Spleen (tissue), 11 donors: ENCODE measurements at regions not wholly inside any gene's neighbourhood (a gene's known extent, or its start where the extent isn't known, plus 50 kb on each side); places are given as distances from the start of the nearest gene placed in this dataset.

Source experiments
- DNase-seq: peaks from one replicate; pipeline ENCODE4 v3.0.0-alpha.2; 2020
- H3K27ac ChIP-seq, 8 donors: fragments of 200-600 bp; sonication (generic) in 7 of 8; 1 replicate in 4 of 8; 2 replicates in 4 of 8; pipeline versions ENCODE4 v1.5.0 to v1.8.0; 2016 to 2021; ENCODE audit warnings: inconsistent platforms in 4 of 8, mild to moderate bottlenecking in 4 of 8, moderate library complexity in 1 of 8
- H3K27me3 ChIP-seq, 7 donors: fragments of 200-600 bp; sonication (generic) in 6 of 7; replicated peaks in 1 of 7; 1 replicate in 4 of 7; 2 replicates in 3 of 7; pipeline versions ENCODE4 v1.5.0 to v1.8.0; 2016 to 2021; ENCODE audit warnings: inconsistent platforms in 3 of 7, mild to moderate bottlenecking in 1 of 7
- H3K36me3 ChIP-seq, 6 donors: fragments of 200-600 bp; sonication (generic) in 5 of 6; 1 replicate in 4 of 6; 2 replicates in 2 of 6; pipeline versions ENCODE4 v1.5.0 to v1.8.0; 2016 to 2021; ENCODE audit warnings: inconsistent platforms in 2 of 6
- H3K4me1 ChIP-seq, 6 donors: fragments of 200-600 bp; sonication (generic) in 5 of 6; 1 replicate in 3 of 6; 2 replicates in 3 of 6; pipeline versions ENCODE4 v1.5.0 to v1.8.0; 2016 to 2021; ENCODE audit warnings: inconsistent platforms in 3 of 6
- H3K4me3 ChIP-seq, 8 donors: fragments of 200-600 bp; sonication (generic) in 7 of 8; 1 replicate in 4 of 8; 2 replicates in 4 of 8; pipeline versions ENCODE4 v1.5.0 to v1.8.0; 2016 to 2021; ENCODE audit warnings: inconsistent platforms in 4 of 8, mild to moderate bottlenecking in 4 of 8, moderate library complexity in 2 of 8
- H3K9me3 ChIP-seq, 8 donors: fragments of 200-600 bp; sonication (generic) in 7 of 8; 1 replicate in 4 of 8; 2 replicates in 4 of 8; pipeline versions ENCODE4 v1.5.0 to v1.8.0; 2016 to 2021; ENCODE audit warnings: inconsistent platforms in 4 of 8
- POLR2A ChIP-seq, 3 donors: fragments of 450-650 bp; IDR thresholded peaks; one replicate each; pipeline ENCODE4 v1.5.1; 2017; ENCODE audit warnings: antibody characterized with exemption in 3 of 3, mild to moderate bottlenecking in 1 of 3
- POLR2AphosphoS5 ChIP-seq, 3 donors: sonication (generic); formaldehyde crosslinking; IDR thresholded peaks; one replicate each; pipeline ENCODE4 v1.5.1; 2017; ENCODE audit warnings: antibody characterized with exemption in 3 of 3
- WGBS, 5 donors: extraction: QIAGEN DNeasy Blood & Tissue Kit in 3 of 5; methylation state at CpG; one replicate each; pipeline versions ENCODE4 v1.1.5 to v1.1.7; 2013 to 2018; 5-methylcytosine and 5-hydroxymethylcytosine counted together
- intact Hi-C: fragments of 100-400 bp; cut with DNase I; formaldehyde crosslinking; loops from one replicate; pipeline ENCODE4 v1.15.0; 2023; ENCODE audit warnings: low total_unique reads
- TF ChIP-seq, protein P1 (sequence below), 11 experiments: fragments of 200-600 bp in 7 of 11; fragments of 450-650 bp in 4 of 11; sonication (generic) in 4 of 11; IDR thresholded peaks in 8 of 11; conservative IDR thresholded peaks in 3 of 11; 1 replicate in 7 of 11; 2 replicates in 4 of 11; pipeline versions ENCODE4 v1.4.0 to v1.8.0; 2016 to 2021; ENCODE audit warnings: antibody characterized with exemption in 11 of 11, inconsistent platforms in 4 of 11, mild to moderate bottlenecking in 1 of 11
- donor health status: healthy with polysubstance abuse.
- donor health status: DM: no; HTN: no; CAD: no; lungs with moderate emphysema.
- donor health status: DM: no; HTN: no; CAD: no.
- donor health status: Bipolar disorder and iron deficiency.
- donor health status: healthy.
- donor health status: DM: no; HTN: no; CAD: no.
- donor health status: DM: yes; HTN: yes; CAD: no.

- H3K27me3 ChIP-seq = peaks cover 0 to 46% (median 0%) of the 10 kb centered on the region in 7 donors
Measured at GRCh38 chr1:226482975-226483700, 65.4 kb upstream of the STUM start.

DNA sequence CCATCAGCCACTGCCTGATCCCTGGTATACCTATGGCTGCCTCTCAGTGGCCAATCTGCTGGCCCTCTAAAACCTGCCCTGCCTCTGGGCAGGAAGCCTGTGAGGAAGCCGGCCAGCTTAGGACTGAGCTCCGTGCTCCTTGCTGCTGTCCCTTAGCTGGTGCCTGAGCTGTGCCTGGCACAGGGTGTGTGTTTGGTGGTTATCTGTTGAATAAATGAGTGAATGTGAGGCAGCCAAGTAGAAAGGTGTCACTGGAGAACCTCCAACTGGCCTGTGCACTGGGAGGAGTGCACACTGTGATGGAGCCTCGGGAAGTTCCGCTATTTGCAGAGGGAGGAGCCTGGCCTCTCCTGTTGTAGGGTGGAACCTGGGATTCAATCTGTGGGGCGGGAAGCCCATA is 63.4 kb upstream of the STUM start:
- no peak for DNase-seq
- H3K9me3 ChIP-seq = no peaks in the 10 kb centered on the region
- no peak overlapping the region for H3K27ac ChIP-seq
- H3K4me1 ChIP-seq = no peaks in the 10 kb centered on the region
- H3K36me3 ChIP-seq = no peaks in the 10 kb centered on the region
- TF ChIP-seq POLR2A (IDR thresholded peaks at IDR 0.05) (no peak), POLR2AphosphoS5 (IDR thresholded peaks at IDR 0.05) (no peak)
- TF ChIP-seq, protein P1, sequence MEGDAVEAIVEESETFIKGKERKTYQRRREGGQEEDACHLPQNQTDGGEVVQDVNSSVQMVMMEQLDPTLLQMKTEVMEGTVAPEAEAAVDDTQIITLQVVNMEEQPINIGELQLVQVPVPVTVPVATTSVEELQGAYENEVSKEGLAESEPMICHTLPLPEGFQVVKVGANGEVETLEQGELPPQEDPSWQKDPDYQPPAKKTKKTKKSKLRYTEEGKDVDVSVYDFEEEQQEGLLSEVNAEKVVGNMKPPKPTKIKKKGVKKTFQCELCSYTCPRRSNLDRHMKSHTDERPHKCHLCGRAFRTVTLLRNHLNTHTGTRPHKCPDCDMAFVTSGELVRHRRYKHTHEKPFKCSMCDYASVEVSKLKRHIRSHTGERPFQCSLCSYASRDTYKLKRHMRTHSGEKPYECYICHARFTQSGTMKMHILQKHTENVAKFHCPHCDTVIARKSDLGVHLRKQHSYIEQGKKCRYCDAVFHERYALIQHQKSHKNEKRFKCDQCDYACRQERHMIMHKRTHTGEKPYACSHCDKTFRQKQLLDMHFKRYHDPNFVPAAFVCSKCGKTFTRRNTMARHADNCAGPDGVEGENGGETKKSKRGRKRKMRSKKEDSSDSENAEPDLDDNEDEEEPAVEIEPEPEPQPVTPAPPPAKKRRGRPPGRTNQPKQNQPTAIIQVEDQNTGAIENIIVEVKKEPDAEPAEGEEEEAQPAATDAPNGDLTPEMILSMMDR (IDR thresholded peaks at IDR 0.05 in 8 of 11, conservative IDR thresholded peaks at IDR 0.05 in 3 of 11) = no peak
- WGBS, 5 donors = 70 to 84% (median 78%) methylated on average over 5 of the region's 5 CpGs
- intact Hi-C loops = no loop called here
- H3K4me3 ChIP-seq = no peak overlapping the region
- H3K27me3 ChIP-seq = peaks cover 0 to 51% (median 0%) of the 10 kb centered on the region in 7 donors

More at GRCh38 chr1:226482975-226483700, 65.4 kb upstream of the STUM start:
- no peak for DNase-seq
- Histone ChIP-seq H3K27ac (no peak overlapping the region), H3K36me3 (no peaks in the 10 kb centered on the region), H3K4me3 (no peak overlapping the region), H3K4me1 (no peaks in the 10 kb centered on the region), H3K9me3 (no peaks in the 10 kb centered on the region)
- intact Hi-C loops = no loop called here
- TF ChIP-seq POLR2A (IDR thresholded peaks at IDR 0.05) (no peak), POLR2AphosphoS5 (IDR thresholded peaks at IDR 0.05) (no peak)
- TF ChIP-seq, protein P1 (IDR thresholded peaks at IDR 0.05 in 8 of 11, conservative IDR thresholded peaks at IDR 0.05 in 3 of 11) = no peak
- 67 to 85% (median 73%) methylated on average over 10 of the region's 10 CpGs for WGBS, 5 donors

DNA sequence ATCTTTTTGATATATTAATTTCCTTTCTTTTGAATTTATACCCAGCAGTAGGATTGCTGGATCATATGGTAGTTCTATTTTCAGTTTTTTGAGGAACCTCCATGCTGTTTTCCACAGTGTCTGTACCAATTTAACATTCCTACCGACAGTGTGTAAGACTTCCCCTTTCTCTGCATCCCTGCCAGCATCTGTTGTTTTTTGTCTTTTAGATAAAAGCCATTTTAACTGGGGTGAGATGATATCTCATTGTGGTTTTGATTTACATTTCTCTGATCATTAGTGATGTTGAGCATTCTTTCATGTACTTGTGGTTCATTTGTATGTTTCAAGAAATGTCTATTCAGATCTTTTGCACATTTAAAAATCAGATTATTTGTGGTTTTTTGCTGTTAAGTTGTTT is 62.4 kb upstream of the STUM start:
- Histone ChIP-seq H3K4me1 (no peaks in the 10 kb centered on the region), H3K9me3 (no peaks in the 10 kb centered on the region), H3K36me3 (no peaks in the 10 kb centered on the region), H3K27ac (no peak overlapping the region), H3K27me3 (peaks cover 0 to 51% (median 0%) of the 10 kb centered on the region in 7 donors), H3K4me3 (no peak overlapping the region)
- intact Hi-C loops = no loop called here
- WGBS, 5 donors = 12 to 33% (median 20%) methylated on average over 1 of the region's 1 CpG
- DNase-seq = no peak
- TF ChIP-seq, protein P1 (IDR thresholded peaks at IDR 0.05 in 8 of 11, conservative IDR thresholded peaks at IDR 0.05 in 3 of 11) = no peak
- TF ChIP-seq POLR2A (IDR thresholded peaks at IDR 0.05) = no peak
- TF ChIP-seq POLR2AphosphoS5 (IDR thresholded peaks at IDR 0.05) = no peak

GRCh38 chr1:226487921-226488320 is 60.6 kb upstream of the STUM start:
- TF ChIP-seq, protein P1 (IDR thresholded peaks at IDR 0.05 in 8 of 11, conservative IDR thresholded peaks at IDR 0.05 in 3 of 11) = no peak
- TF ChIP-seq POLR2AphosphoS5 (IDR thresholded peaks at IDR 0.05) = no peak
- TF ChIP-seq POLR2A (IDR thresholded peaks at IDR 0.05) = no peak
- WGBS, 5 donors = 60 to 82% (median 70%) methylated on average over 2 of the region's 2 CpGs
- no peaks in the 10 kb centered on the region for H3K9me3 ChIP-seq
- no peaks in the 10 kb centered on the region for H3K4me1 ChIP-seq
- no peak overlapping the region for H3K4me3 ChIP-seq
- intact Hi-C loops = no loop called here
- H3K27ac ChIP-seq = no peak overlapping the region
- H3K27me3 ChIP-seq = peaks cover 0 to 33% (median 0%) of the 10 kb centered on the region in 7 donors
- no peak for DNase-seq
- H3K36me3 ChIP-seq = no peaks in the 10 kb centered on the region
